Thyroid gland (tissue), 4 donors: ENCODE measurements at regions not wholly inside any gene's neighbourhood (a gene's known extent, or its start where the extent isn't known, plus 50 kb on each side); places are given as distances from the start of the nearest gene placed in this dataset.
A peak's percentile ranks its signal among the peaks of the same experiment; 100 is the strongest.

Experiments used
- DNase-seq, 2 donors: peaks; one replicate each; pipeline ENCODE4 v3.0.0-alpha.2; 2019
- H3K27ac ChIP-seq, 3 donors: fragments of 200-600 bp; sonication (generic); 1 replicate in 2 of 3; 2 replicates in 1 of 3; pipeline ENCODE4 v1.5.1; 2016 to 2019; ENCODE audit warnings: mild to moderate bottlenecking in 1 of 3, moderate library complexity in 1 of 3
- H3K27me3 ChIP-seq: fragments of 200-600 bp; sonication (generic); one replicate; pipeline ENCODE4 v1.5.1; 2019
- H3K36me3 ChIP-seq, 2 donors: fragments of 200-600 bp; sonication (generic); one replicate each; pipeline ENCODE4 v1.5.1; 2016 to 2019
- H3K4me1 ChIP-seq, 2 donors: fragments of 200-600 bp; sonication (generic); one replicate each; pipeline ENCODE4 v1.5.1; 2017 to 2019
- H3K4me3 ChIP-seq, 3 donors: fragments of 200-600 bp; sonication (generic); replicated peaks in 1 of 3; 1 replicate in 2 of 3; 2 replicates in 1 of 3; pipeline ENCODE4 v1.5.1; 2016; ENCODE audit warnings: mild to moderate bottlenecking in 1 of 3
- H3K9me3 ChIP-seq: fragments of 200-600 bp; sonication (generic); one replicate; pipeline ENCODE4 v1.5.1; 2017
- CTCF ChIP-seq, 6 experiments: fragments of 200-600 bp in 3 of 6; fragments of 450-650 bp in 3 of 6; sonication (generic) in 3 of 6; IDR thresholded peaks; one replicate each; pipeline ENCODE4 v1.5.1; 2016 to 2019; ENCODE audit warnings: antibody characterized with exemption in 6 of 6, mild to moderate bottlenecking in 2 of 6, inconsistent platforms in 1 of 6, moderate library complexity in 1 of 6
- POLR2A ChIP-seq, 2 donors: fragments of 450-650 bp; IDR thresholded peaks; one replicate each; pipeline ENCODE4 v1.6.1; 2017; ENCODE audit warnings: antibody characterized with exemption in 2 of 2, mild to moderate bottlenecking in 2 of 2, moderate library complexity in 1 of 2
- WGBS, 2 donors: methylation state at CpG; one replicate each; pipeline ENCODE4 v1.1.5; 2017; 5-methylcytosine and 5-hydroxymethylcytosine counted together
- intact Hi-C: fragments of 100-400 bp; cut with DNase I; formaldehyde crosslinking; loops from one replicate; pipeline ENCODE4 v1.15.1; 2023

DNA sequence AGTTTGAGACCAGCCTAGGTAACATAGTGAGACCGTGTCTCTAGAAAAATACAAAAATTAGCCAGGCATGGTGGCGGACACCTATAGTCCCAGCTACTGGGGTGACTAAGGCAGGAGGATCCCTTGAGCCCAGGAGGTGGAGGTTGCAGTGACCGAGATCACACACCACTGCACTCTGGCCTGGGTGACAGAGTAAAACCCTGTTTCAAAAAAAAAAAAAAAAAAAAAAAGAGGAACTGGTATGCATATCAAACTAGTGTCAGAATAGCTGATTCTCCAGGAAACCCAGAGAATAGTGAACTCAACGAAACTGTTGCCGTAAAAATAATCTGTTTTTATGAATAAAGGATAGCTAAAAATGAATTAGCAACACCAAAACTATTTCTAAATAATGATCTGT lies 126.6 kb upstream of the BASP1 start:
- no peak overlapping the region for H3K4me3 ChIP-seq
- H3K27ac ChIP-seq = no peak overlapping the region
- intact Hi-C loops = no loop called here
- no peaks in the 10 kb centered on the region for H3K27me3 ChIP-seq
- no peak for TF ChIP-seq POLR2A (IDR thresholded peaks at IDR 0.05)
- no peak for TF ChIP-seq CTCF (IDR thresholded peaks at IDR 0.05)
- H3K9me3 ChIP-seq = no peaks in the 10 kb centered on the region
- WGBS, 2 donors = 70 to 74% methylated on average over 5 of the region's 5 CpGs
- no peak for DNase-seq
- no peaks in the 10 kb centered on the region for H3K36me3 ChIP-seq
- H3K4me1 ChIP-seq = peaks cover 0 to 14% of the 10 kb centered on the region in 2 donors

DNA sequence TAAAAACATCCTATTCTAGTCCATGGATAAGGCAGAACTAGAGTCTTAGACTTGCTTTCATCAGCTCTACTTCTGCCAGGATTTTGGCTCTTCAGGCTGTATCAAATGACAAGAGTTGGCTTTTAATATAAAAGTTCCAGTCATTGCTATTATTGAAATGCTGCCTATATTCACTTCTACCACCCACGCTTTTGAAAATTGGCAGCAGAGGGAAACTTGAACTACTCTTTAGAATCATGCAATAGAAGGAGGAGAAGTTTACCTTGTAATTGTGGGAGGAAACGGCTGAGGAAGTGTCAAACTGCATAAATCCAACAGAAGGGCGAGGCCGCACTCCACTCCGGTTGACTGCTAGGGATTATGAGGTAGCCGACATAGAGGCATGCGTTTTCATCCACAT lies 122.6 kb upstream of the BASP1 start:
- no peak overlapping the region for H3K4me3 ChIP-seq
- no peaks in the 10 kb centered on the region for H3K9me3 ChIP-seq
- no peaks in the 10 kb centered on the region for H3K27me3 ChIP-seq
- DNase-seq = peak; percentile 41 to 63
- intact Hi-C loops = no loop called here
- TF ChIP-seq POLR2A (IDR thresholded peaks at IDR 0.05) = no peak
- no peak for TF ChIP-seq CTCF (IDR thresholded peaks at IDR 0.05)
- H3K4me1 ChIP-seq = peaks cover 3 to 20% of the 10 kb centered on the region in 2 donors
- no peaks in the 10 kb centered on the region for H3K36me3 ChIP-seq
- whole genome bisulfite sequencing, 2 donors = 17 to 25% methylated on average over 7 of the region's 7 CpGs
- H3K27ac ChIP-seq = peak overlapping the region in 1 of 3 donors; percentile 24

DNA sequence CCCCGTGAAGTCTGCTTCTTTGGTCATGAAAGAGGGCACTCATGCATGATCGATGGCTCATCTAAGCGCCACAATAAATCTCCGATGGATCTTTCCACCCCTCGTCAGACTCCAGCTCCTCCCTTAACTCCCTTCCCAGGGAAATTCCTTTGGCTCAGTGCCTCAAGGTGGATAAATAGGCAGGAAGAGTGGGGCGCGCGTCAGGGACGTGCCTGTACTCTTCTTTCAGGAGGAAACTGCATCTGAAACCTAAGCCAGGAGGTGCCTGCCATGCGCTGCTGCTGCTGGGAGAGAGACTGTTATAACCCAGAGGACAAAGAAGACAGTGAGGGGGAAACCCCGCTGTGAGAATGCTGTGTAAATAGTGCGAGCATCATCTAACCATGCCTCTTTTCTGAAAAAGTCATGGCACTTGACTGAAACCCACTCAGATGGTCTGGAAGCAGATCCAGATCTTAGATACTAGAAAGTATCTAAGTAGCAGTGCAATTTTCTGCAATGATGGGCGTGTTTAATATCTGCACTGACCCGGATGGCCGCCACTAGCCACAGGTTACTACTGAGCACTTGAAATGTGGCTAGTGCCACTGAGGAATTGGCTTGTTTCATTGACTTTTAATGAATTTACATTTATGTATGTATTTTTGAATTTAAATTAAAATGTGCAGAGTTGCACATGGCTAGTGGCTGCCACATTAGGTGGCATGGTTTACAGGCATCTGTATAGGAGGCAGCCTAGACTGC lies 120.3 kb upstream of the BASP1 start:
- WGBS, 2 donors = 44% methylated on average over 15 of the region's 15 CpGs
- no peaks in the 10 kb centered on the region for H3K36me3 ChIP-seq
- TF ChIP-seq CTCF (IDR thresholded peaks at IDR 0.05) = no peak
- no peak for TF ChIP-seq POLR2A (IDR thresholded peaks at IDR 0.05)
- H3K4me3 ChIP-seq = no peak overlapping the region
- H3K9me3 ChIP-seq = no peaks in the 10 kb centered on the region
- intact Hi-C loops = no loop called here
- H3K4me1 ChIP-seq = peaks cover 3 to 16% of the 10 kb centered on the region in 2 donors
- H3K27me3 ChIP-seq = no peaks in the 10 kb centered on the region
- H3K27ac ChIP-seq = no peak overlapping the region
- DNase-seq = peak in 1 of 2 donors; percentile 34

- intact Hi-C loops = no loop called here
- no peak overlapping the region for H3K27ac ChIP-seq
Measured at GRCh38 chr5:17099946-17100345, 117.5 kb upstream of the BASP1 start.

More at GRCh38 chr5:17099946-17100345, 117.5 kb upstream of the BASP1 start:
- 91 to 95% methylated on average over 8 of the region's 8 CpGs for WGBS, 2 donors
- Histone ChIP-seq H3K36me3 (no peaks in the 10 kb centered on the region), H3K9me3 (no peaks in the 10 kb centered on the region), H3K4me3 (no peak overlapping the region), H3K4me1 (peaks cover 3 to 11% of the 10 kb centered on the region in 2 donors), H3K27me3 (no peaks in the 10 kb centered on the region)
- TF ChIP-seq CTCF (IDR thresholded peaks at IDR 0.05) (no peak), POLR2A (IDR thresholded peaks at IDR 0.05) (no peak)
- DNase-seq = no peak
